HG03558 (cell line): ENCODE measurements at regions not wholly inside any gene's neighbourhood (a gene's known extent, or its start where the extent isn't known, plus 50 kb on each side); places are given as distances from the start of the nearest gene placed in this dataset.
"Not testable (repeated sequence)": the region's sequence is repeated elsewhere in the genome, so short reads cannot be mapped to it uniquely, and the experiment has no call there.

Experiments used
- ATAC-seq: cut with Tn5 transposase; IDR thresholded peaks from one replicate; pipeline ENCODE4 v1.9.1; 2021; ENCODE audit warnings: moderate number of reproducible peaks; ENCODE audit not compliant: unreplicated experiment; ENCODE audit errors: extremely low read depth

DNA sequence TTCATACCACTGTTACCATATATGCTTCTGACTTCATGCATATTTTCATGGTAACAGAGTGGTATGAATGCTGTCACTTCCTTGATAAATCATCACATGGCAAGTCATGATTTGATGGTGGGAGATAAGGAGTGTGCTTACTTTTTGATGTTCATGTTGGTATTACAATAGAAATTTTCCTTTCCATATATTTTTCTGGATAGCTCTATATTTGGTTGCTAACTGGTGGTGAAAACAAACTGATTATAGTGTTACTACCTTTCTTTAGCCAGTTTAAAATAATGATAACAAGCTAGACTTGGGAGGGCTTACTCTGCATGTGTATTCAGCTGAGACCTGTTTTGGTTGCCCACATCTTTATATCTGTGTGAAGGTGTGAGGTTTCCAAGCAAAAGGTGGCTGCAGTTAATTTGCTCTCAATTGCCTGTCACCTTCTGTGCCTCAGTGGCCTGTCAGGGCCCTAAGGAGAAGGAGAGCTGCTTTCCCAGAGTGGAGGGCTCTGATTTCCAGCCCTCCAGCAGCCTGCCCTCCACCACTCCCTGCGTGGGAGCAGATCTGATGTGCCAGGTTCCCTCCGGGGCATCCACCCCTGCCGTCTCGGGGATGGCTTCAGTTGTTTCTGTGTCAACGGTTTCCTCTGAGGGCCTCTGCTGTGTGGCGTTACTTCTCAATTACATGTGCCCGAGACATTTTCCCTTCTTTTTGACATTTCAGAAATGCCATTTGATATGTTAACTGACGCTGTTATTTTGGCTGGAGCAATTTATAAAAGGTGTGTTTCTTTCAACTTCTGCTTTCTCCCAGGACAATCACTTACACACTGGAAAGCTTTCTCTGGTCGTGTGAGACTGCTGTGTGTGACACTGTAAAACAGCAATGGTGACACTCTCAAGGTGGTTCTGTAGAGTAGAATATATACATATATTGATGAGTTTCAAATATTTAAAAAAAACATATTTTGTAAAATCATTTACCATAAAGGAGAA, 107.7 kb upstream of the KLF6 start:
- ATAC-seq, result no peak

DNA sequence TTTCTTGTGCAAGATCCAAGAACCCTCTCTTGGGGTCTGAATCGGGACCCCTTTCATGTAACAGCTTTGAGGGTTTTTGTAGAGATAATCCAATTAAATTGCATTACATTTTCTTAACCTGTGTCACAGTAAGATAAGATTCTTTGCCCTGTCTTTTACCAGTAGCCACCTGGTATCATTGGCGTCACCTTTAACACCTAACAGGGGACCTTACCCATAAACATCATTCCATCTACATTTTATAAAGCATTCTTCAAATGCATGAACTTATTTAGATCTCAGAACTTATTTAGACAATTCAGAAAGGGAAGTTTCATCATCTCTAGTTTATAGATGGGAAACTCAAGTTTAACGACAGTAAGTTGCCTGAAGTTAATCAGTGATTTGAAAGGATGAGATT, 106.4 kb upstream of the KLF6 start:
- no peak for ATAC-seq

- ATAC-seq, result no peak
These were observed 105.8 kb upstream of the KLF6 start for GRCh38 chr10:3890602-3891352.

DNA sequence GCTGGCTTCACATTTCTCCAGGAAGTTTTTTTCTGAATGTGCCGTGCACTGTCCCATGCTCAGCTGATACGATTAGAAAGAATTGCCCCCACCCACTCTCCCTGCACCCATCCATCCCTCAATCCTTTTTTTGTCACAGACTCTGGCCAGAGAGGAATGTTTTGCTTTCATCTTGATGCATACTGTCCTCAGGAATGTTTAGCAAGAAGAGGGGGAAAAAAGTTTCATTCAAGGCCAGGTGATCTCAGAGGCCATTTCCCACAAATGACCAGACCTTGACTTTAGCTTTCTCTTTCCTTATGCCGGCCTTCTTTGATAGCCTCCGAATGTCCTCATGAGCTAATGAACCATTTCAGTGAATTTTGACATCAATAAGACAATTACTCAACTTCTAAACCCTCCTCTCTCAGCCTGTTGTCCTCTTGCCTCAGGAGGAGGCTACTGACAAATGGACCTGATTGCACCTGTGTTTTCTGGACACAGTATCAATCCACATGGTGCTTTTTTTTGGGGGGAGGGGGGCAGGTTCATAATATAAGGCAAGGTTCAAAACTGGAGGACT, 105.0 kb upstream of the KLF6 start:
- no peak for ATAC-seq

DNA sequence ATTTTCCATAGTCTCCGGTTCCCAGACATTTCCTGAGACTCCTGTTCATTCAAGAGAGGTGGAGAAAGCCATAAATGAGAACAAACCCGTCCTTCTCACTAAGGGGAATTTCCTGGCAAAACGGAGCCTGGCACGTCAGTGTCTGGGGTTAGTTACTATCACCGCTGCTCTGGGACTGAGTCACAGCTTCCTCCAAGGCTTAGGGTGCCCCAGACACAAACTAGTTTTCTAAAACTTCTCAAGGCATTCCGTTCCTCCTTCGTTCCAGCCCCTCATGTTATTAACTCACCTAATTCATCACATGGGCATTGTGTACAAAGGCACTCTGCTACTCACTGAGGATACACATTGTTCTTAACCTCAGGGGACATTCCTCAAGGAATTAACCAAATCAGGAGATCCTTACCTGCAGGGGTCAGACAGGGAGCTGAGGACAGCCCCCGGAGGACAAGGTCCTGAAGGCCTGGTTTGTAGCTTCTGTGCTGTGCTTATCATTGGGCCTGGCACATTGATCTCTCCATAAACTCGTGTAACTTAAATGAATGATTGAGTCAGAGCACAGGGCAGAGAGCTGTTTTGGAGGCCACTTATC, 103.0 kb upstream of the KLF6 start:
- peak; percentile 48 for ATAC-seq

DNA sequence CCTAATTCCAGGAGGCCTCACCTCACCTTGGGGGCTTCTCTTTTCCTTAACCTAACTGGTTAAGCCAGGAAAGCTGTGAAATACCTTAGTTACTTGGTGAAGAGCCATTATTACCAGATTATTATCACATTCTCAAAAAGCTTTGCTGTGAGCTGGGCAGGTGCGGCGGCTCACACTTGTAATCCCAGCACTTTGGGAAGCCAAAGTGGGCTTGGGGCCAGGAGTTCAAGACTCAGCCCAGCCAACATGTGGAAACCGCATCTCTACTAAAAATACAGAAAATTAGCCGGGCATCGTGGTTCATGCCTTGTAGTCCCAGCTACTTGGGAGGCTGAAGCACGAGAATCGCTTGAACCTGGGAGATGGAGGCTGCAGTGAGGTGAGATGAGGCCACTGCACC, 102.4 kb upstream of the KLF6 start:
- ATAC-seq, result no peak

GRCh38 chr10:3886641-3887251, 101.7 kb upstream of the KLF6 start:
- no peak for ATAC-seq

- ATAC-seq, result no peak
These were observed 101.2 kb upstream of the KLF6 start for GRCh38 chr10:3886191-3886590.

- ATAC-seq, result no peak
These were observed 97.8 kb upstream of the KLF6 start for GRCh38 chr10:3882855-3883254.

- no peak for ATAC-seq
These were observed 96.6 kb upstream of the KLF6 start for GRCh38 chr10:3881622-3882021.

GRCh38 chr10:3879073-3879472, 94.1 kb upstream of the KLF6 start:
- ATAC-seq, result no peak

GRCh38 chr10:3877211-3878000, 92.4 kb upstream of the KLF6 start:
- no peak for ATAC-seq

- ATAC-seq, result no peak
These were observed 91.4 kb upstream of the KLF6 start for GRCh38 chr10:3876350-3876962.

- no peak for ATAC-seq
These were observed 90.8 kb upstream of the KLF6 start for GRCh38 chr10:3875842-3876235.

- ATAC-seq, result peak; percentile 41
These were observed 90.2 kb upstream of the KLF6 start for GRCh38 chr10:3874990-3875841.

DNA sequence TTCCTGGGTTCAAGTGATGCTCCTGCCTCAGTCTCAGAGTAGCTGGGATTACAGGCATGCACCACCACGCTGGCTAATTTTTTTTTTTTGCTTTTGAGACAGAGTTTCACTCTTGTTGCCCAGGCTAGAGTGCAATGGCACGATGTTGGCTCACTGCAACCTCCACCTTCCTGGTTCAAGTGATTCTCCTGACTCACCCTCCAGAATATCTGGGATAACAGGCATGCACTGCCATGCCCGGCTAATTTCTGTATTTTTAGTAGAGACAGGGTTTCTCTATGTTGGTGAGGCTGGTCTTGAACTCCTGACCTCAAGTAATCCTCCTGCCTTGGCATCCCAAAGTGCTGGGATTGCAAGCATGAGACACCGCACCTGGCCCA, 89.6 kb upstream of the KLF6 start:
- ATAC-seq, result not testable (repeated sequence)

DNA sequence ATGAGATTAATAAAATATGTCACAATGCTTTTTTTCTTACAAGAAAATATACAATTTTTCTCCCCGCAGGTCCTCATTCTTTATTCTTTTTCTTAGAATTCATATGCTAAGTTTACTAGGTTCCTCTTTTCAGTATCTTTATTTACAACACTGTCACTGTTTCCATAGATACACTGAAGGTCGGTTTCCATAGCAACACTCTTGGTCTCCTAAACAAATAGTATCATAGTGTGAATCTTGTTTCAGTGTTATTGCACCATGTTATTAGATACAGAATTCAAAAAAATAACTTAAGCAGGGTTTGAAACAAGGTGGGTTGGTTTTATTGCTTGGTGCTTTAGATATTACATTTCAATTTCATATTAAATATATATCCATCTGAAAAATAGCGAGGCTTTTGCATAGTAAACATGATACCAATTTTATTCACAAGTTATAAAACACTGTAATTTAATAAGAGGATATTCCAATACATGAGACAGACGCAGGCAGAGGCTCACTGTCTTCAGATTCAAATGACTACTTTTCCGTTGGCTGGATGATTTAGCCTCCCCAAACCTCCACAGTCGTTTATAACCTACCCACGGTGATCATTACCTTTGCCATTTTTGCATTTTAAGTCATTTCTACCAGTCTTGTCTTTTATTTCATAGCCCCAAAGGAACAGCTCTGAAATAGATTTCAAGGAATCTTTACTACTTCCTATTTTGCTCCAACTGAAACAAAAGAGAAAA, 88.9 kb upstream of the KLF6 start:
- ATAC-seq, result peak; percentile 47
